H9 (cell line): ENCODE measurements at regions not wholly inside any gene's neighbourhood (a gene's known extent, or its start where the extent isn't known, plus 50 kb on each side); places are given as distances from the start of the nearest gene placed in this dataset.

Source experiments
- DNase-seq: peaks from one replicate; pipeline ENCODE4 v3.0.0-alpha.2; 2017
- H2AFZ ChIP-seq: one replicate; pipeline ENCODE4 v1.6.1; 2013; ENCODE audit warnings: mild to moderate bottlenecking, low read length, control low read depth, moderate library complexity
- H2AK5ac ChIP-seq: 2 replicates; pipeline ENCODE4 v1.6.1; 2013; ENCODE audit warnings: low read length, control low read depth, mixed read lengths; ENCODE audit not compliant: insufficient read length
- H2BK120ac ChIP-seq: one replicate; pipeline ENCODE4 v1.6.1; 2013; ENCODE audit warnings: low read depth, mild to moderate bottlenecking, low read length, control low read depth, inconsistent platforms; ENCODE audit not compliant: poor library complexity, severe bottlenecking
- H2BK12ac ChIP-seq: 2 replicates; pipeline ENCODE4 v1.6.1; 2013; ENCODE audit warnings: low read length, control low read depth, mixed read lengths, low read depth; ENCODE audit not compliant: insufficient read length
- H2BK15ac ChIP-seq: 2 replicates; pipeline ENCODE4 v1.6.1; 2013; ENCODE audit warnings: low read depth, low read length, control low read depth
- H2BK20ac ChIP-seq: one replicate; pipeline ENCODE4 v1.6.1; 2013; ENCODE audit warnings: low read depth, mild to moderate bottlenecking, low read length, control low read depth, inconsistent platforms; ENCODE audit not compliant: poor library complexity, severe bottlenecking
- H2BK5ac ChIP-seq: 2 replicates; pipeline ENCODE4 v1.6.1; 2013; ENCODE audit warnings: low read length, control low read depth, mixed read lengths; ENCODE audit not compliant: insufficient read length
- H3K14ac ChIP-seq: 2 replicates; pipeline ENCODE4 v1.6.1; 2013; ENCODE audit warnings: low read length, control low read depth; ENCODE audit not compliant: insufficient read depth
- H3K18ac ChIP-seq: 2 replicates; pipeline ENCODE4 v1.6.1; 2013; ENCODE audit warnings: low read depth, mild to moderate bottlenecking, mixed read lengths, low read length, control low read depth; ENCODE audit not compliant: insufficient read length
- H3K23ac ChIP-seq: 2 replicates; pipeline ENCODE4 v1.6.1; 2013; ENCODE audit warnings: low read length, control low read depth, mixed read lengths, low read depth; ENCODE audit not compliant: insufficient read length
- H3K23me2 ChIP-seq: 2 replicates; pipeline ENCODE4 v1.6.1; 2013; ENCODE audit warnings: low read depth, mild to moderate bottlenecking, mixed read lengths, low read length, control low read depth; ENCODE audit not compliant: insufficient read length, poor library complexity, severe bottlenecking
- H3K27ac ChIP-seq: 2 replicates; pipeline ENCODE4 v1.5.1; 2013; ENCODE audit warnings: low read length, control low read depth, mixed read lengths, low read depth; ENCODE audit not compliant: insufficient read length
- H3K27me3 ChIP-seq: 2 replicates; pipeline ENCODE4 v1.6.1; 2013; ENCODE audit warnings: low read length, control low read depth, inconsistent platforms; ENCODE audit not compliant: insufficient read depth
- H3K4ac ChIP-seq: 2 replicates; pipeline ENCODE4 v1.6.1; 2013; ENCODE audit warnings: low read depth, mild to moderate bottlenecking, control low read depth, inconsistent platforms, low read length, moderate library complexity
- H3K4me1 ChIP-seq: 2 replicates; pipeline ENCODE4 v1.6.1; 2013; ENCODE audit warnings: low read length, control low read depth, inconsistent platforms; ENCODE audit not compliant: insufficient read depth
- H3K4me2 ChIP-seq: 2 replicates; pipeline ENCODE4 v1.6.1; 2013; ENCODE audit warnings: low read length, control low read depth, mixed read lengths; ENCODE audit not compliant: insufficient read length, insufficient read depth
- H3K56ac ChIP-seq: 2 replicates; pipeline ENCODE4 v1.6.1; 2013; ENCODE audit warnings: low read depth, mild to moderate bottlenecking, mixed read lengths, low read length, control low read depth; ENCODE audit not compliant: insufficient read length
- H3K79me1 ChIP-seq: 2 replicates; pipeline ENCODE4 v1.6.1; 2013; ENCODE audit warnings: low read depth, mild to moderate bottlenecking, moderate library complexity, low read length, control low read depth, inconsistent platforms; ENCODE audit not compliant: insufficient read depth, poor library complexity, severe bottlenecking
- H3K79me2 ChIP-seq: 2 replicates; pipeline ENCODE4 v1.6.1; 2013; ENCODE audit warnings: low read length, control low read depth, inconsistent platforms; ENCODE audit not compliant: insufficient read depth
- H3K9ac ChIP-seq: 2 replicates; pipeline ENCODE4 v1.6.1; 2013; ENCODE audit warnings: low read length, control low read depth, mixed read lengths; ENCODE audit not compliant: insufficient read length; ENCODE audit errors: extremely low read depth
- H3K9me3 ChIP-seq: one replicate; pipeline ENCODE4 v1.6.1; 2013; ENCODE audit warnings: low read depth, low read length, inconsistent platforms; ENCODE audit not compliant: control insufficient read depth
- H3T11ph ChIP-seq: one replicate; pipeline ENCODE4 v1.6.1; 2013; ENCODE audit warnings: mild to moderate bottlenecking, low read length, control low read depth, inconsistent platforms
- H4K20me1 ChIP-seq: one replicate; pipeline ENCODE4 v1.6.1; 2013; ENCODE audit not compliant: control insufficient read depth, insufficient read length, insufficient read depth
- H4K5ac ChIP-seq: 2 replicates; pipeline ENCODE4 v1.6.1; 2013; ENCODE audit warnings: low read depth, mild to moderate bottlenecking, mixed read lengths, low read length, control low read depth; ENCODE audit not compliant: insufficient read length
- H4K8ac ChIP-seq: replicated peaks from 2 replicates; pipeline ENCODE4 v1.6.1; 2013; ENCODE audit warnings: low read length, control low read depth, mixed read lengths, low read depth; ENCODE audit not compliant: insufficient read length
- H4K91ac ChIP-seq: 2 replicates; pipeline ENCODE4 v1.6.1; 2013; ENCODE audit warnings: low read depth, mild to moderate bottlenecking, moderate library complexity, mixed read lengths, low read length, control low read depth; ENCODE audit not compliant: insufficient read length
- H3K27ac Mint-ChIP-seq, 3 experiments: 2 replicates in 2 of 3; 3 replicates in 1 of 3; pipeline ENCODE4 v1.8.0; 2020 to 2021; ENCODE audit warnings: mixed read lengths in 3 of 3, mild to moderate bottlenecking in 1 of 3, moderate library complexity in 1 of 3
- H3K27me3 Mint-ChIP-seq: 2 replicates; pipeline ENCODE4 v1.8.0; 2021; ENCODE audit warnings: low read depth, mild to moderate bottlenecking, moderate library complexity, mixed read lengths
- H3K36me3 Mint-ChIP-seq, 3 experiments: 2 replicates in 2 of 3; 3 replicates in 1 of 3; pipeline ENCODE4 v1.8.0; 2020 to 2021; ENCODE audit warnings: low read depth in 3 of 3, mixed read lengths in 3 of 3; ENCODE audit not compliant: insufficient read depth in 1 of 3
- H3K4me1 Mint-ChIP-seq, 2 experiments: 2 replicates each; pipeline ENCODE4 v1.8.0; 2020; ENCODE audit warnings: mixed read lengths in 2 of 2
- H3K4me3 Mint-ChIP-seq, 2 experiments: 2 replicates in 1 of 2; 3 replicates in 1 of 2; pipeline ENCODE4 v1.8.0; 2020 to 2021; ENCODE audit warnings: mild to moderate bottlenecking in 2 of 2, mixed read lengths in 2 of 2, moderate library complexity in 1 of 2
- H3K9me3 Mint-ChIP-seq, 2 experiments: 2 replicates in 1 of 2; 3 replicates in 1 of 2; pipeline ENCODE4 v1.8.0; 2020; ENCODE audit warnings: mild to moderate bottlenecking in 2 of 2, mixed read lengths in 2 of 2, moderate library complexity in 1 of 2
- CTCF ChIP-seq: fragments of 200-600 bp; sonication (generic); conservative IDR thresholded peaks from 3 replicates; pipeline ENCODE4 v1.8.0; 2021; ENCODE audit warnings: antibody characterized with exemption, mild to moderate bottlenecking
- whole genome bisulfite sequencing: extraction: QIAGEN DNeasy Blood & Tissue Kit; methylation state at CpG from one replicate; pipeline ENCODE4 v1.1.7; 2013; ENCODE audit warnings: missing lambda C conversion rate, low lambda C conversion rate, mixed read lengths; ENCODE audit not compliant: insufficient read length; ENCODE audit errors: extremely low coverage; 5-methylcytosine and 5-hydroxymethylcytosine counted together

GRCh38 chr5:119833176-119833575 lies 203.8 kb downstream of the FAM170A start:
- Histone ChIP-seq H3K4ac (no peak overlapping the region), H2BK12ac (no peak overlapping the region), H3K4me2 (no peak overlapping the region), H3K9ac (no peak overlapping the region), H3K9me3 (no peaks in the 10 kb centered on the region), H4K91ac (no peak overlapping the region), H2BK20ac (no peak overlapping the region), H3K23ac (no peak overlapping the region), H3T11ph (no peak overlapping the region), H3K4me1 (no peaks in the 10 kb centered on the region), H4K20me1 (no peaks in the 10 kb centered on the region), H3K79me2 (no peaks in the 10 kb centered on the region), H2AFZ (no peak overlapping the region), H2BK15ac (no peak overlapping the region), H4K5ac (no peak overlapping the region), H2BK5ac (no peak overlapping the region), H3K14ac (no peak overlapping the region), H3K56ac (no peak overlapping the region), H4K8ac (no peak overlapping the region), H3K79me1 (no peaks in the 10 kb centered on the region), H3K23me2 (no peaks in the 10 kb centered on the region), H3K27me3 (no peaks in the 10 kb centered on the region), H3K18ac (no peak overlapping the region), H2AK5ac (no peak overlapping the region), H2BK120ac (no peak overlapping the region), H3K27ac (no peak overlapping the region)
- no peak for DNase-seq
- H3K36me3 Mint-ChIP-seq, result no peaks in the 10 kb centered on the region
- no peak overlapping the region for H3K27ac Mint-ChIP-seq
- no peak for TF ChIP-seq CTCF
- no peaks in the 10 kb centered on the region for H3K27me3 Mint-ChIP-seq
- H3K9me3 Mint-ChIP-seq, result no peaks in the 10 kb centered on the region
- H3K4me1 Mint-ChIP-seq, result peaks cover 0 to 6% of the 10 kb centered on the region in 2 experiments; a peak in 2 of 4 replicates
- WGBS, result no CpG with 5 or more reads among the region's 4 CpGs
- H3K4me3 Mint-ChIP-seq, result no peak overlapping the region
